ENCODE measurements at regions not wholly inside any gene's neighbourhood (a gene's known extent, or its start where the extent isn't known, plus 50 kb on each side); places are given as distances from the start of the nearest gene placed in this dataset.

DNA sequence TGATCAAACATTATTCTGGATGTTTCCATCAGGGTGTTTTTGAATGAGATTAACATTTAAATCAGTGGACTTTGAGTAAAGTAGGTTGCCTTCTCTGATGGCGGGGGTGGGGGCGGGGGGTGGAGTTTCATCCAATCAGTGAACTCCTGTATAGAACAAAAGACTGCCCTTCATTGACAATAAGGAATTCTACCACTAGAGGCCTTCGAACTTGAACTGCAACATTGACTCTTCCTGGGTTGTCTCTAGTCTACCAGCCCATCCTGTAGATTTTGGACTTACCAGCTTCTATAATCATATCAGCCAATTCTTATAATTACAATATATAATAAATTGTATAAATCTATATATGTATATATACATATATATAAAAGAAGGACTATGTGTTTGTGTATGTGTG lies 520.4 kb upstream of the CXADR start:
- no peaks in the 10 kb centered on the region for H3K27me3 Mint-ChIP-seq
- H3K27ac Mint-ChIP-seq, result no peak overlapping the region
- no peak overlapping the region for H3K4me3 Mint-ChIP-seq
- peaks cover 0 to 5% (median 0%) of the 10 kb centered on the region in 3 donors for H3K9me3 Mint-ChIP-seq
- no peaks in the 10 kb centered on the region for H3K36me3 Mint-ChIP-seq
- no peaks in the 10 kb centered on the region for H3K4me1 Mint-ChIP-seq

GRCh38 chr21:16993416-16994038 lies 519.3 kb upstream of the CXADR start:
- H3K27ac Mint-ChIP-seq, result no peak overlapping the region
- no peaks in the 10 kb centered on the region for H3K36me3 Mint-ChIP-seq
- H3K9me3 Mint-ChIP-seq, result peaks cover 0 to 2% (median 0%) of the 10 kb centered on the region in 3 donors
- H3K4me3 Mint-ChIP-seq, result no peak overlapping the region
- H3K4me1 Mint-ChIP-seq, result no peaks in the 10 kb centered on the region
- no peaks in the 10 kb centered on the region for H3K27me3 Mint-ChIP-seq

GRCh38 chr21:17002594-17003257 lies 510.1 kb upstream of the CXADR start:
- Mint-ChIP-seq H3K9me3 (peaks cover 0 to 7% (median 5%) of the 10 kb centered on the region in 3 donors), H3K27ac (no peak overlapping the region), H3K27me3 (no peaks in the 10 kb centered on the region), H3K4me3 (no peak overlapping the region), H3K36me3 (no peaks in the 10 kb centered on the region), H3K4me1 (no peaks in the 10 kb centered on the region)

GRCh38 chr21:17003258-17003615 lies 509.6 kb upstream of the CXADR start:
- H3K36me3 Mint-ChIP-seq, result no peaks in the 10 kb centered on the region
- H3K4me3 Mint-ChIP-seq, result no peak overlapping the region
- H3K9me3 Mint-ChIP-seq, result peaks cover 0 to 7% (median 5%) of the 10 kb centered on the region in 3 donors
- no peaks in the 10 kb centered on the region for H3K4me1 Mint-ChIP-seq
- H3K27ac Mint-ChIP-seq, result no peak overlapping the region
- no peaks in the 10 kb centered on the region for H3K27me3 Mint-ChIP-seq

DNA sequence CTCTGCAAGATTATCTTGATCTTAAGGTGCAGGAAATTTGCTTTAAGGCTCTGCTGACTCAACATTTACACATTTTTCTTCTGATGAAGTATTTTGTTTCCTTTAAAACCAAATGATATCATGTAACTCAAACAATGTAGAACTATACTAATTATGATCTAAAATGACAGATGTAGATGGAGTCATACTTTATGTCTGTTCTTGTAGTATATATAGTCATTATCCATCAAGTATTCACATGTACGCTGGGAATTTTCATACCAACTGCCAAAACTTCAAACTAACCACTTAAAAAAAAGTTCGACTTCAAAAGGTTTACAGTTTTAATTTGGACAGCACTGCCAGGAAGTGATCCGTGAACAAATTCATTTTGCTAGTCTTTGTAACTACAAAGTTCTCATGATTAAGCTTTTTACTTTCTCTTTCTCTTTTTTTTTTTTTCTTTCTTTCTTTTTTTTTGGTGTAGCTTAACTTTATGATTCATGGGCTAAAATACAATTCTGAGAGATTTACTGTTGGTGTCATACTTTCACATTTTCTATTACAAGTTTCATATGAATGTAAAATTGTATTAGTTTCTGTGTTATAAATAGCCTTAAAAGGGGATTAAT lies 509.0 kb upstream of the CXADR start:
- Mint-ChIP-seq H3K4me3 (no peak overlapping the region), H3K27ac (no peak overlapping the region), H3K4me1 (no peaks in the 10 kb centered on the region), H3K36me3 (no peaks in the 10 kb centered on the region), H3K9me3 (peaks cover 0 to 5% (median 5%) of the 10 kb centered on the region in 3 donors), H3K27me3 (no peaks in the 10 kb centered on the region)

- Mint-ChIP-seq H3K9me3 (peaks cover 0 to 6% (median 4%) of the 10 kb centered on the region in 3 donors), H3K27ac (no peak overlapping the region), H3K4me1 (no peaks in the 10 kb centered on the region), H3K4me3 (no peak overlapping the region), H3K36me3 (no peaks in the 10 kb centered on the region), H3K27me3 (no peaks in the 10 kb centered on the region)
Observed at GRCh38 chr21:17032141-17032655, 480.6 kb upstream of the CXADR start.

GRCh38 chr21:17044696-17045095 lies 468.1 kb upstream of the CXADR start:
- no peak overlapping the region for H3K4me3 Mint-ChIP-seq
- no peaks in the 10 kb centered on the region for H3K4me1 Mint-ChIP-seq
- H3K27ac Mint-ChIP-seq, result no peak overlapping the region
- no peaks in the 10 kb centered on the region for H3K27me3 Mint-ChIP-seq
- H3K36me3 Mint-ChIP-seq, result no peaks in the 10 kb centered on the region
- H3K9me3 Mint-ChIP-seq, result peaks cover 5 to 9% (median 7%) of the 10 kb centered on the region in 3 donors

GRCh38 chr21:17045214-17045853 lies 467.5 kb upstream of the CXADR start:
- Mint-ChIP-seq H3K4me3 (no peak overlapping the region), H3K36me3 (no peaks in the 10 kb centered on the region), H3K4me1 (no peaks in the 10 kb centered on the region), H3K27me3 (no peaks in the 10 kb centered on the region), H3K27ac (no peak overlapping the region), H3K9me3 (peaks cover 5 to 9% (median 5%) of the 10 kb centered on the region in 3 donors)

DNA sequence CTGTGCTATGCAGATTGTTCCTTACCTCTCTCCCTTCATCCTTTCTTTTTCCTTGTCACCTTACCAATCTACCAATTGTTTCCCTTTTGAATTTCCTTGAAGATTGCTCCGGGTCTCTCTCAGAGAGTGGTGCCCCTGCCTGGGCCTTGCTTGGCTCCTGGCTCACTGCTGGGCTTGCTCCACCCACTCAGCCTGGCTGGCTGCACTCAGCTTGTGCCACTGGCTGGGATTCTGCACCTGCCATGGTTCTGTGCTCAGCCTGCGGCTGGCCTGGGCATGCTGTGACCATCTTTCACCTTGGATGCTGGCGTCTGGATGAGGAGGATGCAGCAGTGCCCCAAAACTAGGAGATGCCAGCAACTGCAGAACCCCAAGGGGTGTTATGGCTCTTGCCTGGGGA lies 463.9 kb upstream of the CXADR start:
- H3K36me3 Mint-ChIP-seq, result no peaks in the 10 kb centered on the region
- H3K27ac Mint-ChIP-seq, result no peak overlapping the region
- no peaks in the 10 kb centered on the region for H3K27me3 Mint-ChIP-seq
- no peaks in the 10 kb centered on the region for H3K4me1 Mint-ChIP-seq
- H3K9me3 Mint-ChIP-seq, result peaks cover 0 to 3% (median 3%) of the 10 kb centered on the region in 3 donors
- H3K4me3 Mint-ChIP-seq, result no peak overlapping the region

GRCh38 chr21:17050156-17050555 lies 462.7 kb upstream of the CXADR start:
- Mint-ChIP-seq H3K27me3 (no peaks in the 10 kb centered on the region), H3K9me3 (peaks cover 0 to 3% (median 3%) of the 10 kb centered on the region in 3 donors), H3K4me3 (no peak overlapping the region), H3K4me1 (no peaks in the 10 kb centered on the region), H3K27ac (no peak overlapping the region), H3K36me3 (no peaks in the 10 kb centered on the region)

GRCh38 chr21:17050646-17051045 lies 462.2 kb upstream of the CXADR start:
- Mint-ChIP-seq H3K36me3 (no peaks in the 10 kb centered on the region), H3K27me3 (no peaks in the 10 kb centered on the region), H3K27ac (no peak overlapping the region), H3K4me1 (no peaks in the 10 kb centered on the region), H3K4me3 (no peak overlapping the region), H3K9me3 (peaks cover 0 to 3% (median 0%) of the 10 kb centered on the region in 3 donors)

GRCh38 chr21:17051054-17051453 lies 461.8 kb upstream of the CXADR start:
- H3K4me1 Mint-ChIP-seq, result no peaks in the 10 kb centered on the region
- no peak overlapping the region for H3K27ac Mint-ChIP-seq
- H3K4me3 Mint-ChIP-seq, result no peak overlapping the region
- H3K36me3 Mint-ChIP-seq, result no peaks in the 10 kb centered on the region
- no peaks in the 10 kb centered on the region for H3K27me3 Mint-ChIP-seq
- peaks cover 0 to 3% (median 0%) of the 10 kb centered on the region in 3 donors for H3K9me3 Mint-ChIP-seq

DNA sequence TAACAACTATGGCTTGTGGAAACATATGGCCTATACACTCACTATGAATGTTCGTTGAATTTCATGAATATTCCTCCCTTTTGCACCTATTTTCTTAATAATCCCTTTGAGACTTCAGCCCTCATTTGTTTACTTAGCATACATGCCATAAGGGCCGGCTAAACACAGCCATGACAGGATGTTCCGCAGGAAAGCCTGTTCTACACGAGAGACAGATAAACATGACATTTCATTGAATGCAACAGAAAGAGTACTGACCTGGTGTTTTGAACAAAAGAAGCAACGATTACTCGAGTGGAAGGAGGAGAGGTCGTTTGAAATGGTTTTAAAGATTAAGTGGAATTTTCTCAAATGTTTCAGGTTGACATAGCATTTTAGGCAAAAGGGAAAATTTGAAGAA lies 459.5 kb upstream of the CXADR start:
- Mint-ChIP-seq H3K9me3 (peaks cover 0 to 6% (median 0%) of the 10 kb centered on the region in 3 donors), H3K36me3 (no peaks in the 10 kb centered on the region), H3K27me3 (no peaks in the 10 kb centered on the region), H3K4me1 (no peaks in the 10 kb centered on the region), H3K4me3 (no peak overlapping the region), H3K27ac (no peak overlapping the region)

DNA sequence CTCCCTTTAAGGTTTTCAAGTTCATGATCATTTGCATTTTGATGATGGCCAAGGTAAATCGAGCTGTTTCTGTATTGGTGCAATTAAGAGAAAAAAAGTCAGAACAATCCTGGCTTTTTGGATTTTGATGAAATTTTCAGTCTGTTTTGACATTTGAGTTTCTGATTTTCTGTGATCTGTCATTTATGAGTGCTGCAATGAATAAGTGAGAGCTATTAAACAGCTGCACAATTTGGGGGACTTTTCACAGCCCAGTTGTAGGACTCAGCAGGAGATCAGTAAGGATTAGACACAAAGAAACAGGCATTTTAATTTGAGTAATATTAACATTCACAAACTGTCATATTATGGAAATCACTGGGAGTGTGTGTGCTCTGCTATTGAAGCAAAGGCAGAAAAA lies 452.9 kb upstream of the CXADR start:
- H3K9me3 Mint-ChIP-seq, result peaks cover 3 to 7% (median 4%) of the 10 kb centered on the region in 3 donors
- H3K27ac Mint-ChIP-seq, result no peak overlapping the region
- H3K4me1 Mint-ChIP-seq, result no peaks in the 10 kb centered on the region
- H3K27me3 Mint-ChIP-seq, result no peaks in the 10 kb centered on the region
- no peak overlapping the region for H3K4me3 Mint-ChIP-seq
- no peaks in the 10 kb centered on the region for H3K36me3 Mint-ChIP-seq

DNA sequence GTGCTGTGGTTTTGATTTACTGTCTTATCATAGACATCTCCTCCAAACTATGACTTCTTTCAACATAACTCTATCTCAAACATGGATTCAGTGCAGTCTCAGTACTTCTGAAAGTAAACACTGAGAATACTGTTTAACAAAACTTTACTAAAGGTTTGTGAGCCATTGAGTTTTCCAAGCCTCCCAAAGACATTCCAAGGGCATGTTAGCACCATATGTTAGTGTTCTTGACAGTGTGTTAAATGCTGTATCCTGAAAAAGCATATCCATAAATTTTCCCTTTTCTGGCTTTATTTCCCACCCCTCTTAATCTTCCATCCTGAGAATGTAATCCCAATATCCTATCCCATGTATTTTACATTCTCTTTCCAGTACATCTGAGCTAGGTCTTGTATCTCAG lies 446.8 kb upstream of the CXADR start:
- no peaks in the 10 kb centered on the region for H3K4me1 Mint-ChIP-seq

More for the DNA sequence above, 446.8 kb upstream of the CXADR start:
- no peaks in the 10 kb centered on the region for H3K36me3 Mint-ChIP-seq
- peaks cover 4 to 8% (median 4%) of the 10 kb centered on the region in 3 donors for H3K9me3 Mint-ChIP-seq
- H3K27me3 Mint-ChIP-seq, result no peaks in the 10 kb centered on the region
- H3K4me3 Mint-ChIP-seq, result no peak overlapping the region
- H3K27ac Mint-ChIP-seq, result no peak overlapping the region
